H9 (cell line): ENCODE measurements at regions not wholly inside any gene's neighbourhood (a gene's known extent, or its start where the extent isn't known, plus 50 kb on each side); places are given as distances from the start of the nearest gene placed in this dataset.
"Not testable (repeated sequence)": the region's sequence is repeated elsewhere in the genome, so short reads cannot be mapped to it uniquely, and the experiment has no call there.

Experiments
- DNase-seq: peaks from one replicate; pipeline ENCODE4 v3.0.0-alpha.2; 2017
- H2AFZ ChIP-seq: one replicate; pipeline ENCODE4 v1.6.1; 2013; ENCODE audit warnings: mild to moderate bottlenecking, low read length, control low read depth, moderate library complexity
- H2AK5ac ChIP-seq: 2 replicates; pipeline ENCODE4 v1.6.1; 2013; ENCODE audit warnings: low read length, control low read depth, mixed read lengths; ENCODE audit not compliant: insufficient read length
- H2BK120ac ChIP-seq: one replicate; pipeline ENCODE4 v1.6.1; 2013; ENCODE audit warnings: low read depth, mild to moderate bottlenecking, low read length, control low read depth, inconsistent platforms; ENCODE audit not compliant: poor library complexity, severe bottlenecking
- H2BK12ac ChIP-seq: 2 replicates; pipeline ENCODE4 v1.6.1; 2013; ENCODE audit warnings: low read length, control low read depth, mixed read lengths, low read depth; ENCODE audit not compliant: insufficient read length
- H2BK15ac ChIP-seq: 2 replicates; pipeline ENCODE4 v1.6.1; 2013; ENCODE audit warnings: low read depth, low read length, control low read depth
- H2BK20ac ChIP-seq: one replicate; pipeline ENCODE4 v1.6.1; 2013; ENCODE audit warnings: low read depth, mild to moderate bottlenecking, low read length, control low read depth, inconsistent platforms; ENCODE audit not compliant: poor library complexity, severe bottlenecking
- H2BK5ac ChIP-seq: 2 replicates; pipeline ENCODE4 v1.6.1; 2013; ENCODE audit warnings: low read length, control low read depth, mixed read lengths; ENCODE audit not compliant: insufficient read length
- H3K14ac ChIP-seq: 2 replicates; pipeline ENCODE4 v1.6.1; 2013; ENCODE audit warnings: low read length, control low read depth; ENCODE audit not compliant: insufficient read depth
- H3K18ac ChIP-seq: 2 replicates; pipeline ENCODE4 v1.6.1; 2013; ENCODE audit warnings: low read depth, mild to moderate bottlenecking, mixed read lengths, low read length, control low read depth; ENCODE audit not compliant: insufficient read length
- H3K23ac ChIP-seq: 2 replicates; pipeline ENCODE4 v1.6.1; 2013; ENCODE audit warnings: low read length, control low read depth, mixed read lengths, low read depth; ENCODE audit not compliant: insufficient read length
- H3K23me2 ChIP-seq: 2 replicates; pipeline ENCODE4 v1.6.1; 2013; ENCODE audit warnings: low read depth, mild to moderate bottlenecking, mixed read lengths, low read length, control low read depth; ENCODE audit not compliant: insufficient read length, poor library complexity, severe bottlenecking
- H3K27ac ChIP-seq: 2 replicates; pipeline ENCODE4 v1.5.1; 2013; ENCODE audit warnings: low read length, control low read depth, mixed read lengths, low read depth; ENCODE audit not compliant: insufficient read length
- H3K27me3 ChIP-seq: 2 replicates; pipeline ENCODE4 v1.6.1; 2013; ENCODE audit warnings: low read length, control low read depth, inconsistent platforms; ENCODE audit not compliant: insufficient read depth
- H3K4ac ChIP-seq: 2 replicates; pipeline ENCODE4 v1.6.1; 2013; ENCODE audit warnings: low read depth, mild to moderate bottlenecking, control low read depth, inconsistent platforms, low read length, moderate library complexity
- H3K4me1 ChIP-seq: 2 replicates; pipeline ENCODE4 v1.6.1; 2013; ENCODE audit warnings: low read length, control low read depth, inconsistent platforms; ENCODE audit not compliant: insufficient read depth
- H3K4me2 ChIP-seq: 2 replicates; pipeline ENCODE4 v1.6.1; 2013; ENCODE audit warnings: low read length, control low read depth, mixed read lengths; ENCODE audit not compliant: insufficient read length, insufficient read depth
- H3K56ac ChIP-seq: 2 replicates; pipeline ENCODE4 v1.6.1; 2013; ENCODE audit warnings: low read depth, mild to moderate bottlenecking, mixed read lengths, low read length, control low read depth; ENCODE audit not compliant: insufficient read length
- H3K79me1 ChIP-seq: 2 replicates; pipeline ENCODE4 v1.6.1; 2013; ENCODE audit warnings: low read depth, mild to moderate bottlenecking, moderate library complexity, low read length, control low read depth, inconsistent platforms; ENCODE audit not compliant: insufficient read depth, poor library complexity, severe bottlenecking
- H3K79me2 ChIP-seq: 2 replicates; pipeline ENCODE4 v1.6.1; 2013; ENCODE audit warnings: low read length, control low read depth, inconsistent platforms; ENCODE audit not compliant: insufficient read depth
- H3K9ac ChIP-seq: 2 replicates; pipeline ENCODE4 v1.6.1; 2013; ENCODE audit warnings: low read length, control low read depth, mixed read lengths; ENCODE audit not compliant: insufficient read length; ENCODE audit errors: extremely low read depth
- H3K9me3 ChIP-seq: one replicate; pipeline ENCODE4 v1.6.1; 2013; ENCODE audit warnings: low read depth, low read length, inconsistent platforms; ENCODE audit not compliant: control insufficient read depth
- H3T11ph ChIP-seq: one replicate; pipeline ENCODE4 v1.6.1; 2013; ENCODE audit warnings: mild to moderate bottlenecking, low read length, control low read depth, inconsistent platforms
- H4K20me1 ChIP-seq: one replicate; pipeline ENCODE4 v1.6.1; 2013; ENCODE audit not compliant: control insufficient read depth, insufficient read length, insufficient read depth
- H4K5ac ChIP-seq: 2 replicates; pipeline ENCODE4 v1.6.1; 2013; ENCODE audit warnings: low read depth, mild to moderate bottlenecking, mixed read lengths, low read length, control low read depth; ENCODE audit not compliant: insufficient read length
- H4K8ac ChIP-seq: replicated peaks from 2 replicates; pipeline ENCODE4 v1.6.1; 2013; ENCODE audit warnings: low read length, control low read depth, mixed read lengths, low read depth; ENCODE audit not compliant: insufficient read length
- H4K91ac ChIP-seq: 2 replicates; pipeline ENCODE4 v1.6.1; 2013; ENCODE audit warnings: low read depth, mild to moderate bottlenecking, moderate library complexity, mixed read lengths, low read length, control low read depth; ENCODE audit not compliant: insufficient read length
- H3K27ac Mint-ChIP-seq, 3 experiments: 2 replicates in 2 of 3; 3 replicates in 1 of 3; pipeline ENCODE4 v1.8.0; 2020 to 2021; ENCODE audit warnings: mixed read lengths in 3 of 3, mild to moderate bottlenecking in 1 of 3, moderate library complexity in 1 of 3
- H3K27me3 Mint-ChIP-seq: 2 replicates; pipeline ENCODE4 v1.8.0; 2021; ENCODE audit warnings: low read depth, mild to moderate bottlenecking, moderate library complexity, mixed read lengths
- H3K36me3 Mint-ChIP-seq, 3 experiments: 2 replicates in 2 of 3; 3 replicates in 1 of 3; pipeline ENCODE4 v1.8.0; 2020 to 2021; ENCODE audit warnings: low read depth in 3 of 3, mixed read lengths in 3 of 3; ENCODE audit not compliant: insufficient read depth in 1 of 3
- H3K4me1 Mint-ChIP-seq, 2 experiments: 2 replicates each; pipeline ENCODE4 v1.8.0; 2020; ENCODE audit warnings: mixed read lengths in 2 of 2
- H3K4me3 Mint-ChIP-seq, 2 experiments: 2 replicates in 1 of 2; 3 replicates in 1 of 2; pipeline ENCODE4 v1.8.0; 2020 to 2021; ENCODE audit warnings: mild to moderate bottlenecking in 2 of 2, mixed read lengths in 2 of 2, moderate library complexity in 1 of 2
- H3K9me3 Mint-ChIP-seq, 2 experiments: 2 replicates in 1 of 2; 3 replicates in 1 of 2; pipeline ENCODE4 v1.8.0; 2020; ENCODE audit warnings: mild to moderate bottlenecking in 2 of 2, mixed read lengths in 2 of 2, moderate library complexity in 1 of 2
- CTCF ChIP-seq: fragments of 200-600 bp; sonication (generic); conservative IDR thresholded peaks from 3 replicates; pipeline ENCODE4 v1.8.0; 2021; ENCODE audit warnings: antibody characterized with exemption, mild to moderate bottlenecking
- WGBS: extraction: QIAGEN DNeasy Blood & Tissue Kit; methylation state at CpG from one replicate; pipeline ENCODE4 v1.1.7; 2013; ENCODE audit warnings: missing lambda C conversion rate, low lambda C conversion rate, mixed read lengths; ENCODE audit not compliant: insufficient read length; ENCODE audit errors: extremely low coverage; 5-methylcytosine and 5-hydroxymethylcytosine counted together

- no CpG with 5 or more reads among the region's 4 CpGs for WGBS
- DNase-seq, result no peak
- no peaks in the 10 kb centered on the region for H3K4me1 Mint-ChIP-seq
Measured at GRCh38 chr5:98231089-98231488, 542.4 kb upstream of the RGMB start.

GRCh38 chr5:98237794-98238193, 535.7 kb upstream of the RGMB start:
- not testable (repeated sequence) for H3K9ac ChIP-seq, H3K14ac ChIP-seq, H3K9me3 ChIP-seq, H3K27ac Mint-ChIP-seq, H2BK20ac ChIP-seq, H3K4ac ChIP-seq, H3K4me2 ChIP-seq, H2AK5ac ChIP-seq, H4K91ac ChIP-seq, H2BK12ac ChIP-seq, H3K27me3 Mint-ChIP-seq, DNase-seq, H2BK5ac ChIP-seq, H3K56ac ChIP-seq, H3K23ac ChIP-seq, H3K79me2 ChIP-seq, H3K23me2 ChIP-seq, H3K4me1 ChIP-seq, H3T11ph ChIP-seq, H3K27ac ChIP-seq, H2AFZ ChIP-seq, H4K20me1 ChIP-seq, H3K18ac ChIP-seq, H3K79me1 ChIP-seq, H3K4me3 Mint-ChIP-seq, H4K8ac ChIP-seq, H3K27me3 ChIP-seq, H4K5ac ChIP-seq, H2BK15ac ChIP-seq, H3K4me1 Mint-ChIP-seq, H2BK120ac ChIP-seq
- Mint-ChIP-seq H3K9me3 (peaks cover 20 to 34% of the 10 kb centered on the region in 2 experiments), H3K36me3 (peaks cover 2 to 12% (median 6%) of the 10 kb centered on the region in 3 experiments; a peak in 5 of 7 replicates)
- no CpG with 5 or more reads among the region's 5 CpGs for WGBS

More at GRCh38 chr5:98231089-98231488, 542.4 kb upstream of the RGMB start:
- Histone ChIP-seq H3K9me3 (no peaks in the 10 kb centered on the region), H4K91ac (no peak overlapping the region), H3K79me1 (no peaks in the 10 kb centered on the region), H2BK120ac (no peak overlapping the region), H2BK5ac (no peak overlapping the region), H3K14ac (no peak overlapping the region), H3K27ac (no peak overlapping the region), H2BK20ac (no peak overlapping the region), H2BK12ac (no peak overlapping the region), H3K9ac (no peak overlapping the region), H3K56ac (no peak overlapping the region), H4K8ac (no peak overlapping the region), H4K20me1 (no peaks in the 10 kb centered on the region), H4K5ac (no peak overlapping the region), H2AFZ (no peak overlapping the region), H3T11ph (no peak overlapping the region), H3K23me2 (no peaks in the 10 kb centered on the region), H3K4me2 (no peak overlapping the region), H2AK5ac (no peak overlapping the region), H3K23ac (no peak overlapping the region), H3K4me1 (no peaks in the 10 kb centered on the region), H3K79me2 (no peaks in the 10 kb centered on the region), H3K18ac (no peak overlapping the region), H3K4ac (no peak overlapping the region), H3K27me3 (no peaks in the 10 kb centered on the region), H2BK15ac (no peak overlapping the region)
- no peak overlapping the region for H3K27ac Mint-ChIP-seq
- no peak overlapping the region for H3K4me3 Mint-ChIP-seq
- peaks cover 0 to 8% (median 2%) of the 10 kb centered on the region in 3 experiments; a peak in 3 of 7 replicates for H3K36me3 Mint-ChIP-seq
- no peak for TF ChIP-seq CTCF
- peaks cover 31 to 32% of the 10 kb centered on the region in 2 experiments for H3K9me3 Mint-ChIP-seq
- no peaks in the 10 kb centered on the region for H3K27me3 Mint-ChIP-seq
